SK-N-SH (cell line): ENCODE measurements at regions not wholly inside any gene's neighbourhood (a gene's known extent, or its start where the extent isn't known, plus 50 kb on each side); places are given as distances from the start of the nearest gene placed in this dataset.

Experiments
- CTCF ChIA-PET: fragments of 300-600, 350-600 bp; formaldehyde crosslinking; extraction: SDS; loops from one replicate; lab custom pipeline; 2021; lab: Yijun Ruan, JAX
- POLR2A ChIA-PET: fragments of 350-600 bp; sonication (Branson Sonifier 250); formaldehyde crosslinking; extraction: SDS; loops from one replicate; lab custom pipeline; 2020; ENCODE audit warnings: antibody characterized with exemption, inconsistent platforms; lab: Yijun Ruan, JAX
- DNase-seq: peaks from one replicate; pipeline ENCODE4 v3.0.0; 2012
- H2AFZ ChIP-seq: fragments of 200-600 bp; sonication (generic); 2 replicates; pipeline ENCODE4 v1.8.1; 2016; ENCODE audit warnings: antibody characterized with exemption, mild to moderate bottlenecking, low read depth
- H3F3A ChIP-seq: fragments of 200-600 bp; sonication (generic); replicated peaks from 2 replicates; pipeline ENCODE3; 2016; ENCODE audit warnings: antibody characterized with exemption, mild to moderate bottlenecking; ENCODE audit not compliant: insufficient read depth
- H3K27ac ChIP-seq, 2 experiments: fragments of 200-500 bp in 1 of 2; fragments of 200-600 bp in 1 of 2; sonication (Bioruptor generic) in 1 of 2; sonication (generic), shearing (Covaris generic) in 1 of 2; 2 replicates each; pipeline versions ENCODE4 v1.5.1 to v1.6.1; 2014 to 2016; ENCODE audit warnings: low read depth in 2 of 2, inconsistent platforms in 1 of 2, low read length in 1 of 2, mild to moderate bottlenecking in 1 of 2, mixed read lengths in 1 of 2
- H3K27me3 ChIP-seq: fragments of 200-600 bp; sonication (generic), shearing (Covaris generic); 2 replicates; pipeline ENCODE4 v1.6.1; 2016; ENCODE audit warnings: mixed run types; ENCODE audit not compliant: insufficient read depth
- H3K36me3 ChIP-seq, 2 experiments: fragments of 200-500 bp in 1 of 2; fragments of 200-600 bp in 1 of 2; sonication (Bioruptor generic) in 1 of 2; sonication (generic) in 1 of 2; replicated peaks in 1 of 2; 2 replicates each; pipeline versions ENCODE3 to v1.5.1; 2014 to 2016; ENCODE audit warnings: low read length in 1 of 2, mild to moderate bottlenecking in 1 of 2; ENCODE audit not compliant: insufficient read depth in 2 of 2, control insufficient read depth in 1 of 2
- H3K4me1 ChIP-seq, 2 experiments: fragments of 200-500 bp in 1 of 2; fragments of 200-600 bp in 1 of 2; sonication (Bioruptor generic) in 1 of 2; sonication (generic), shearing (Covaris generic) in 1 of 2; 2 replicates each; pipeline versions ENCODE4 v1.5.1 to v1.6.1; 2014 to 2016; ENCODE audit warnings: low read depth in 1 of 2, low read length in 1 of 2, mixed run types in 1 of 2; ENCODE audit not compliant: insufficient read depth in 2 of 2, control insufficient read depth in 1 of 2
- H3K4me2 ChIP-seq: fragments of 200-600 bp; sonication (generic), shearing (Covaris generic); 2 replicates; pipeline ENCODE4 v1.6.1; 2017; ENCODE audit warnings: mixed run types
- H3K4me3 ChIP-seq, 2 experiments: fragments of 200-500 bp in 1 of 2; fragments of 200-600 bp in 1 of 2; sonication (Bioruptor generic) in 1 of 2; sonication (generic), shearing (Covaris generic) in 1 of 2; 2 replicates each; pipeline versions ENCODE4 v1.5.1 to v1.8.1; 2014 to 2016; ENCODE audit warnings: low read depth in 2 of 2, inconsistent platforms in 1 of 2, low read length in 1 of 2, mild to moderate bottlenecking in 1 of 2, mixed read lengths in 1 of 2, moderate library complexity in 1 of 2
- H3K79me2 ChIP-seq: fragments of 200-600 bp; sonication (generic); 2 replicates; pipeline ENCODE4 v1.8.1; 2017; ENCODE audit warnings: mild to moderate bottlenecking; ENCODE audit not compliant: insufficient read depth
- H3K9ac ChIP-seq: fragments of 200-600 bp; sonication (generic); 2 replicates; pipeline ENCODE4 v1.6.1; 2017; ENCODE audit warnings: mixed run types
- H3K9me2 ChIP-seq: fragments of 200-600 bp; sonication (generic); 2 replicates; pipeline ENCODE4 v1.6.1; 2017; ENCODE audit warnings: mixed run types
- H3K9me3 ChIP-seq: fragments of 200-600 bp; sonication (generic); 2 replicates; pipeline ENCODE4 v1.6.1; 2017; ENCODE audit warnings: mixed run types, mild to moderate bottlenecking, moderate library complexity
- H4K20me1 ChIP-seq: fragments of 200-600 bp; sonication (generic); 2 replicates; pipeline ENCODE4 v1.6.1; 2017; ENCODE audit warnings: mild to moderate bottlenecking, mixed run types; ENCODE audit not compliant: insufficient read depth
- CTCF ChIP-seq: fragments of 200-600 bp; sonication (generic); IDR thresholded peaks from 2 replicates; pipeline ENCODE4 v1.6.1; 2017; ENCODE audit warnings: antibody characterized with exemption, mild to moderate bottlenecking, moderate library complexity
- EP300 ChIP-seq, 2 experiments: IDR thresholded peaks; 2 replicates each; pipeline versions ENCODE4 v1.4.0 to v1.6.1; 2012; ENCODE audit warnings: borderline replicate concordance in 1 of 2, low read depth in 1 of 2, low read length in 1 of 2
- FOXJ3 ChIP-seq: sonication (generic); formaldehyde crosslinking; IDR thresholded peaks from 2 replicates; pipeline ENCODE4 v1.5.1; 2020; ENCODE audit warnings: mild to moderate bottlenecking, missing genetic modification reagents
- JUND ChIP-seq: IDR thresholded peaks from 2 replicates; pipeline ENCODE4 v1.4.0; 2012
- NRF1 ChIP-seq: IDR thresholded peaks from 2 replicates; pipeline ENCODE4 v1.6.1; 2012; ENCODE audit warnings: low read depth, mild to moderate bottlenecking, low read length
- RAD21 ChIP-seq: IDR thresholded peaks from 2 replicates; pipeline ENCODE4 v1.6.1; 2012; ENCODE audit warnings: mild to moderate bottlenecking, low read length
- RFX5 ChIP-seq: IDR thresholded peaks from 2 replicates; pipeline ENCODE4 v1.6.1; 2012; ENCODE audit warnings: mild to moderate bottlenecking, improper control_type of control experiment, low read length
- TAF1 ChIP-seq: IDR thresholded peaks from 2 replicates; pipeline ENCODE4 v1.6.1; 2012; ENCODE audit warnings: low read depth, mild to moderate bottlenecking, low read length, moderate library complexity, borderline replicate concordance
- TEAD4 ChIP-seq: IDR thresholded peaks from 2 replicates; pipeline ENCODE4 v1.4.0; 2012; ENCODE audit warnings: mild to moderate bottlenecking, borderline replicate concordance; ENCODE audit not compliant: insufficient read depth
- WGBS: methylation state at CpG from one replicate; pipeline ENCODE4 v1.1.6; 2017; ENCODE audit warnings: low lambda C conversion rate; 5-methylcytosine and 5-hydroxymethylcytosine counted together
- TF ChIP-seq, protein P1 (sequence below): fragments of 150-350 bp; IDR thresholded peaks from 2 replicates; pipeline ENCODE4 v1.6.1; 2016; ENCODE audit warnings: mild to moderate bottlenecking, low read depth, low read length
- TF ChIP-seq, protein P2 (sequence below): IDR thresholded peaks from 2 replicates; pipeline ENCODE4 v1.6.1; 2012; ENCODE audit warnings: mild to moderate bottlenecking, low read depth, low read length, moderate library complexity
- TF ChIP-seq, protein P3 (sequence below): fragments of 150-350 bp; IDR thresholded peaks from 2 replicates; pipeline ENCODE4 v1.6.1; 2017; ENCODE audit warnings: antibody characterized with exemption, low read length, low read depth, borderline replicate concordance

GRCh38 chr6:126716032-126716431 lies 376.1 kb downstream of the CENPW start:
- Histone ChIP-seq H3K9me3 (no peaks in the 10 kb centered on the region), H3K79me2 (no peaks in the 10 kb centered on the region), H3K9me2 (no peaks in the 10 kb centered on the region), H2AFZ (no peak overlapping the region), H3K9ac (no peak overlapping the region), H3K27me3 (no peaks in the 10 kb centered on the region), H3K4me3 (no peak overlapping the region), H3K36me3 (no peaks in the 10 kb centered on the region), H3K4me2 (no peak overlapping the region), H3K27ac (no peak overlapping the region), H3F3A (no peaks in the 10 kb centered on the region), H4K20me1 (no peaks in the 10 kb centered on the region), H3K4me1 (no peaks in the 10 kb centered on the region)
- ChIA-PET CTCF (no interaction called here), POLR2A (no interaction called here)
- no peak for TF ChIP-seq FOXJ3 (CRISPR knock-in tag)
- no peak for TF ChIP-seq CTCF
- no peak for TF ChIP-seq RFX5
- no peak for TF ChIP-seq RAD21
- TF ChIP-seq, protein P1, sequence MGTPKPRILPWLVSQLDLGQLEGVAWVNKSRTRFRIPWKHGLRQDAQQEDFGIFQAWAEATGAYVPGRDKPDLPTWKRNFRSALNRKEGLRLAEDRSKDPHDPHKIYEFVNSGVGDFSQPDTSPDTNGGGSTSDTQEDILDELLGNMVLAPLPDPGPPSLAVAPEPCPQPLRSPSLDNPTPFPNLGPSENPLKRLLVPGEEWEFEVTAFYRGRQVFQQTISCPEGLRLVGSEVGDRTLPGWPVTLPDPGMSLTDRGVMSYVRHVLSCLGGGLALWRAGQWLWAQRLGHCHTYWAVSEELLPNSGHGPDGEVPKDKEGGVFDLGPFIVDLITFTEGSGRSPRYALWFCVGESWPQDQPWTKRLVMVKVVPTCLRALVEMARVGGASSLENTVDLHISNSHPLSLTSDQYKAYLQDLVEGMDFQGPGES = no peak
- no peak for TF ChIP-seq NRF1
- TF ChIP-seq, protein P2, sequence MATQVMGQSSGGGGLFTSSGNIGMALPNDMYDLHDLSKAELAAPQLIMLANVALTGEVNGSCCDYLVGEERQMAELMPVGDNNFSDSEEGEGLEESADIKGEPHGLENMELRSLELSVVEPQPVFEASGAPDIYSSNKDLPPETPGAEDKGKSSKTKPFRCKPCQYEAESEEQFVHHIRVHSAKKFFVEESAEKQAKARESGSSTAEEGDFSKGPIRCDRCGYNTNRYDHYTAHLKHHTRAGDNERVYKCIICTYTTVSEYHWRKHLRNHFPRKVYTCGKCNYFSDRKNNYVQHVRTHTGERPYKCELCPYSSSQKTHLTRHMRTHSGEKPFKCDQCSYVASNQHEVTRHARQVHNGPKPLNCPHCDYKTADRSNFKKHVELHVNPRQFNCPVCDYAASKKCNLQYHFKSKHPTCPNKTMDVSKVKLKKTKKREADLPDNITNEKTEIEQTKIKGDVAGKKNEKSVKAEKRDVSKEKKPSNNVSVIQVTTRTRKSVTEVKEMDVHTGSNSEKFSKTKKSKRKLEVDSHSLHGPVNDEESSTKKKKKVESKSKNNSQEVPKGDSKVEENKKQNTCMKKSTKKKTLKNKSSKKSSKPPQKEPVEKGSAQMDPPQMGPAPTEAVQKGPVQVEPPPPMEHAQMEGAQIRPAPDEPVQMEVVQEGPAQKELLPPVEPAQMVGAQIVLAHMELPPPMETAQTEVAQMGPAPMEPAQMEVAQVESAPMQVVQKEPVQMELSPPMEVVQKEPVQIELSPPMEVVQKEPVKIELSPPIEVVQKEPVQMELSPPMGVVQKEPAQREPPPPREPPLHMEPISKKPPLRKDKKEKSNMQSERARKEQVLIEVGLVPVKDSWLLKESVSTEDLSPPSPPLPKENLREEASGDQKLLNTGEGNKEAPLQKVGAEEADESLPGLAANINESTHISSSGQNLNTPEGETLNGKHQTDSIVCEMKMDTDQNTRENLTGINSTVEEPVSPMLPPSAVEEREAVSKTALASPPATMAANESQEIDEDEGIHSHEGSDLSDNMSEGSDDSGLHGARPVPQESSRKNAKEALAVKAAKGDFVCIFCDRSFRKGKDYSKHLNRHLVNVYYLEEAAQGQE = no peak
- TF ChIP-seq EP300 (IDR thresholded peaks at IDR 0.05; ENCODE audit: borderline replicate concordance in 1 of 2, low read depth in 1 of 2, low read length in 1 of 2) = no peak
- TF ChIP-seq JUND = no peak
- no peak for TF ChIP-seq TAF1
- TF ChIP-seq, protein P3, sequence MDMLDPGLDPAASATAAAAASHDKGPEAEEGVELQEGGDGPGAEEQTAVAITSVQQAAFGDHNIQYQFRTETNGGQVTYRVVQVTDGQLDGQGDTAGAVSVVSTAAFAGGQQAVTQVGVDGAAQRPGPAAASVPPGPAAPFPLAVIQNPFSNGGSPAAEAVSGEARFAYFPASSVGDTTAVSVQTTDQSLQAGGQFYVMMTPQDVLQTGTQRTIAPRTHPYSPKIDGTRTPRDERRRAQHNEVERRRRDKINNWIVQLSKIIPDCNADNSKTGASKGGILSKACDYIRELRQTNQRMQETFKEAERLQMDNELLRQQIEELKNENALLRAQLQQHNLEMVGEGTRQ = no peak
- no peak for TF ChIP-seq TEAD4
- 46% methylated on average over 2 of the region's 2 CpGs for WGBS
- DNase-seq = no peak
